DND-41 (cell line): ENCODE measurements at regions not wholly inside any gene's neighbourhood (a gene's known extent, or its start where the extent isn't known, plus 50 kb on each side); places are given as distances from the start of the nearest gene placed in this dataset.

ENCODE experiments used
- CTCF ChIP-seq: IDR thresholded peaks from 2 replicates; pipeline ENCODE4 v1.5.1; 2012; ENCODE audit warnings: borderline replicate concordance, low read length, moderate library complexity, mild to moderate bottlenecking; ENCODE audit not compliant: poor library complexity, severe bottlenecking; ENCODE audit errors: extremely low read depth
- EZH2 ChIP-seq: IDR thresholded peaks from 3 replicates; pipeline ENCODE4 v1.6.1; 2012; ENCODE audit warnings: borderline replicate concordance, low read depth, mild to moderate bottlenecking, moderate library complexity, low read length, inconsistent platforms; ENCODE audit not compliant: severe bottlenecking

GRCh38 chr2:186927185-186927866 lies 78.4 kb upstream of the ZSWIM2 start:
- TF ChIP-seq CTCF = no peak
- TF ChIP-seq EZH2 = no peak
